Thoracic aorta (tissue), 2 donors: ENCODE measurements at regions not wholly inside any gene's neighbourhood (a gene's known extent, or its start where the extent isn't known, plus 50 kb on each side); places are given as distances from the start of the nearest gene placed in this dataset.

Source experiments
- ATAC-seq: fragments of 150-250 bp; one replicate; pipeline ENCODE4 v1.8.0; 2017; ENCODE audit warnings: low read depth; ENCODE audit not compliant: insufficient number of reproducible peaks, low FRiP score
- DNase-seq: peaks from one replicate; pipeline ENCODE4 v3.0.0-alpha.2; 2020; ENCODE audit warnings: low spot score
- H3K27ac ChIP-seq, 2 donors: fragments of 200-600 bp; sonication (generic); 1 replicate in 1 of 2; 2 replicates in 1 of 2; pipeline ENCODE4 v1.5.1; 2016; ENCODE audit warnings: mild to moderate bottlenecking in 2 of 2, moderate library complexity in 2 of 2
- H3K27me3 ChIP-seq: fragments of 200-600 bp; sonication (generic); replicated peaks from 2 replicates; pipeline ENCODE4 v1.6.0; 2016; ENCODE audit warnings: mild to moderate bottlenecking; ENCODE audit not compliant: insufficient read depth
- H3K36me3 ChIP-seq: fragments of 200-600 bp; sonication (generic); one replicate; pipeline ENCODE4 v1.5.1; 2016
- H3K4me1 ChIP-seq, 2 donors: fragments of 200-600 bp; sonication (generic); 1 replicate in 1 of 2; 2 replicates in 1 of 2; pipeline versions ENCODE4 v1.5.1 to v1.6.0; 2016; ENCODE audit warnings: low read depth in 2 of 2, mild to moderate bottlenecking in 1 of 2; ENCODE audit not compliant: control insufficient read depth in 1 of 2
- H3K4me3 ChIP-seq: fragments of 200-600 bp; sonication (generic); 2 replicates; pipeline ENCODE4 v1.5.1; 2016; ENCODE audit warnings: mild to moderate bottlenecking
- H3K9me3 ChIP-seq: fragments of 200-600 bp; sonication (generic); 2 replicates; pipeline ENCODE4 v1.5.1; 2016
- CTCF ChIP-seq: fragments of 200-600 bp; sonication (generic); IDR thresholded peaks from one replicate; pipeline ENCODE4 v1.5.1; 2019; ENCODE audit warnings: antibody characterized with exemption

- TF ChIP-seq CTCF, result no peak
- no peaks in the 10 kb centered on the region for H3K4me1 ChIP-seq
- H3K36me3 ChIP-seq, result no peaks in the 10 kb centered on the region
- no peak overlapping the region for H3K27ac ChIP-seq
- no peaks in the 10 kb centered on the region for H3K9me3 ChIP-seq
- no peak overlapping the region for H3K4me3 ChIP-seq
- no peak for DNase-seq
- no peaks in the 10 kb centered on the region for H3K27me3 ChIP-seq
- ATAC-seq, result no peak
These were observed 368.6 kb upstream of the DPH6 start for GRCh38 chr15:35914573-35914972.

- TF ChIP-seq CTCF, result no peak
- Histone ChIP-seq H3K4me1 (no peaks in the 10 kb centered on the region), H3K4me3 (no peak overlapping the region), H3K36me3 (no peaks in the 10 kb centered on the region), H3K9me3 (no peaks in the 10 kb centered on the region), H3K27me3 (no peaks in the 10 kb centered on the region), H3K27ac (no peak overlapping the region)
- DNase-seq (no peak), ATAC-seq (no peak)
These were observed 375.1 kb upstream of the DPH6 start for GRCh38 chr15:35921046-35921445.

GRCh38 chr15:35925275-35926006, 379.5 kb upstream of the DPH6 start:
- ATAC-seq (no peak), DNase-seq (no peak)
- Histone ChIP-seq H3K4me1 (no peaks in the 10 kb centered on the region), H3K27me3 (no peaks in the 10 kb centered on the region), H3K36me3 (no peaks in the 10 kb centered on the region), H3K9me3 (no peaks in the 10 kb centered on the region), H3K4me3 (no peak overlapping the region), H3K27ac (no peak overlapping the region)
- TF ChIP-seq CTCF, result no peak

- Histone ChIP-seq H3K27me3 (no peaks in the 10 kb centered on the region), H3K36me3 (no peaks in the 10 kb centered on the region), H3K4me1 (no peaks in the 10 kb centered on the region), H3K9me3 (no peaks in the 10 kb centered on the region), H3K27ac (no peak overlapping the region), H3K4me3 (no peak overlapping the region)
- ATAC-seq (no peak), DNase-seq (no peak)
- TF ChIP-seq CTCF, result no peak
These were observed 380.0 kb upstream of the DPH6 start for GRCh38 chr15:35926007-35926380.

GRCh38 chr15:35928847-35929246, 382.9 kb upstream of the DPH6 start:
- Histone ChIP-seq H3K4me1 (no peaks in the 10 kb centered on the region), H3K27me3 (no peaks in the 10 kb centered on the region), H3K4me3 (no peak overlapping the region), H3K27ac (no peak overlapping the region), H3K9me3 (no peaks in the 10 kb centered on the region), H3K36me3 (no peaks in the 10 kb centered on the region)
- TF ChIP-seq CTCF, result no peak
- DNase-seq (no peak), ATAC-seq (no peak)
